ENCODE measurements at regions not wholly inside any gene's neighbourhood (a gene's known extent, or its start where the extent isn't known, plus 50 kb on each side); places are given as distances from the start of the nearest gene placed in this dataset.

DNA sequence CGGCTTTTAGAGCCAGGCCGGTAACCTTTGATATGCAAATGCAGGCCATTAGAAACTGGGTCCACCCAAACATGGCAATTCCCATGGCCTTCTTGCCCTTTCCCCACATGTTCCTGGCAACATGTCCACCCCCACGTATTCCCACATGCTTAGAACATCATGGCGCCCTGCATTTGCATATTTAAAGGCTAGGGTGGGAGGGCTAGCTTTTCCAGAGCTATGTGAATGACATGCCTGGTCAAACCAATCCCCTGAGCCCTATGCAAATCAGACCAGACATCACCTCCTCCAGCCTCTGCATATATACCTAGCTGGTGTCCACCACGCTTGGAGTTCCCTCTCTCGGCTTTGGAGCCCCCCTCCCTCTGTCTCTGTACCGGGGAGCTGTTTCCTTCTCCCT is 481.9 kb downstream of the CDH2 start:
- TF ChIP-seq, protein P1, sequence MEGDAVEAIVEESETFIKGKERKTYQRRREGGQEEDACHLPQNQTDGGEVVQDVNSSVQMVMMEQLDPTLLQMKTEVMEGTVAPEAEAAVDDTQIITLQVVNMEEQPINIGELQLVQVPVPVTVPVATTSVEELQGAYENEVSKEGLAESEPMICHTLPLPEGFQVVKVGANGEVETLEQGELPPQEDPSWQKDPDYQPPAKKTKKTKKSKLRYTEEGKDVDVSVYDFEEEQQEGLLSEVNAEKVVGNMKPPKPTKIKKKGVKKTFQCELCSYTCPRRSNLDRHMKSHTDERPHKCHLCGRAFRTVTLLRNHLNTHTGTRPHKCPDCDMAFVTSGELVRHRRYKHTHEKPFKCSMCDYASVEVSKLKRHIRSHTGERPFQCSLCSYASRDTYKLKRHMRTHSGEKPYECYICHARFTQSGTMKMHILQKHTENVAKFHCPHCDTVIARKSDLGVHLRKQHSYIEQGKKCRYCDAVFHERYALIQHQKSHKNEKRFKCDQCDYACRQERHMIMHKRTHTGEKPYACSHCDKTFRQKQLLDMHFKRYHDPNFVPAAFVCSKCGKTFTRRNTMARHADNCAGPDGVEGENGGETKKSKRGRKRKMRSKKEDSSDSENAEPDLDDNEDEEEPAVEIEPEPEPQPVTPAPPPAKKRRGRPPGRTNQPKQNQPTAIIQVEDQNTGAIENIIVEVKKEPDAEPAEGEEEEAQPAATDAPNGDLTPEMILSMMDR (IDR thresholded peaks at IDR 0.05; ENCODE audit: low read depth, low read length): no peak
- H3K36me3 ChIP-seq: no peaks in the 10 kb centered on the region
- no peaks in the 10 kb centered on the region for H3K9me3 ChIP-seq (ENCODE audit: severe bottlenecking)
- DNase-seq: no peak
- H3K27me3 ChIP-seq (ENCODE audit: insufficient read depth, low read depth, severe bottlenecking): no peaks in the 10 kb centered on the region
- H3K27ac ChIP-seq: no peak overlapping the region
- no peak overlapping the region for H3K4me3 ChIP-seq (ENCODE audit: low read depth, low read length)

DNA sequence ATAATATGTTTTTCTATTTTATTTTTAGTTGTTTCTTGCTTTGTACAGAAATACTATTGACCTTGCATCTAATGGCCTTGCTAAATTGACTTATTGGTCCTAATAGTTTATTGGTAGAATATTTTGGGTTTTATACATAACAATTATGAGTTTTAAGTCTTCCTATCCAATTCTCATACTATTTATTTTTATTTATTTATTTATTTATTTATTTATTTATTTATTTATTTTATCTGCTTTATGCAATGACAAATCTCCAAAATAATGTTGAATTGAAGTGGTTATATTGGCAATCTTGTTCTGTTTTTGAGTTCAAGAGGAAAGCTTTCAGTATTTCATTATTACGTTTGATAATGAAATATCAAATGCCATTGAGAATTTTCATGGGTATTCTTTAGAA is 488.3 kb downstream of the CDH2 start:
- no peak for DNase-seq
- no peak overlapping the region for H3K4me3 ChIP-seq (ENCODE audit: low read depth, low read length)
- TF ChIP-seq, protein P1 (IDR thresholded peaks at IDR 0.05; ENCODE audit: low read depth, low read length): no peak
- H3K27me3 ChIP-seq (ENCODE audit: insufficient read depth, low read depth, severe bottlenecking): no peaks in the 10 kb centered on the region
- H3K27ac ChIP-seq: no peak overlapping the region
- peaks cover 7% of the 10 kb centered on the region for H3K9me3 ChIP-seq (ENCODE audit: severe bottlenecking)
- H3K36me3 ChIP-seq: no peaks in the 10 kb centered on the region

DNA sequence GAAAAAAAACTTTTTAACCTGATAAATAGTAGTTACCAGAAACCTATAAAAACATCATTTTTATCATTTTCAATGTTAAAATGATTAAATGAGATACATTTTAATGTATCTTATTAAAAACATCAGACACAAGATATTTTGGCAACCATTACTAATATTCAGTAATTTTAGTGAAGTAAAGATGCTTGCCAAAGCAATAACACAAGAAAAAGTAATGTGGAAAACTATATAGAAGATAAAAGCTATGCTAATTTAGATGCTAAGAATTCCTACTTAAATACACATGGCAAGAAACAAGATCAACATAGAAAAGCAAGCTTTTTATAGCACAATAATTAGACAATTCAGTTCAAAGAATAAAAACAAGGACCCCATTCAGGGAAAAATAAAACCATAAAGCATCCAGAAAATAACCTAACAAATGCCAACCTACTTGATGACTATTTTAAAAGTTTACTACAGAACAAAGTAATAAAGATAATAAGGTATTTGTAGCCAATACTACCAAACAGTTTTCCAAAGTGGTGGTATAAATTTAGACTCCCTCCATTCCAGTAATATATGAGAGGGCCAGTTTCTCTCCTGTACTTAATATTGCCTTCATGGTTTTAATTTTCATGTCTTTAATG is 489.5 kb downstream of the CDH2 start:
- TF ChIP-seq, protein P1 (IDR thresholded peaks at IDR 0.05; ENCODE audit: low read depth, low read length): no peak
- Histone ChIP-seq H3K27me3 (ENCODE audit: insufficient read depth, low read depth, severe bottlenecking) (no peaks in the 10 kb centered on the region), H3K36me3 (no peaks in the 10 kb centered on the region), H3K4me3 (ENCODE audit: low read depth, low read length) (no peak overlapping the region), H3K27ac (no peak overlapping the region), H3K9me3 (ENCODE audit: severe bottlenecking) (peaks cover 7% of the 10 kb centered on the region)
- DNase-seq: no peak

DNA sequence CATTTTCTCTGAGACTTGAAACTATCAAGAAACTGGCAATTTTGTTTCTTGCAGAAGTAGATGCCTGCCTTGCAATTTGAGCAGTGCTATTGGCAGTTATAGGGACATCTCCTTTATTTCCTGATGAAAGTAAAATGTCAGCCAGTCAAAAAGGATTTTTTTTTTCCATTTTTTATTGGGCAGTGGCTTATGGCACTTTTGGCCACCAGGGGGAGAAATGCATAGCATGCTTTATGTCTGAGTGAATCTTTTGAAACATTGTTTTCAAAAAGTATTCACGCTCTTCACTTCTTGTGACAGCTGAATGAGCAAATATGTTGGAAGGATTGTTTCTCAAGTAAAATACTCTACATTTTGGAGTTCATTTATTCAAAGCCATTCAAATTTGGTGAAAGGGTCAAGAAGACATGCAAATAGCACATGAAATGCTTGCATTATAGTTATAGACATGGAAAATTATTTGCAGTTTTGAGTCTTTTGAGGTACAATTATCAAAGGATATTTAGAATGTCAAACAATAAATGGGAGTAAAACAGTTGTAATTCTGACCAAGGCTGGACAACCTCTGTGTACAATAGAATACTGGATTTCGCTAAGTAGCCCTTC is 491.0 kb downstream of the CDH2 start:
- DNase-seq: peak; percentile 43
- no peaks in the 10 kb centered on the region for H3K27me3 ChIP-seq (ENCODE audit: insufficient read depth, low read depth, severe bottlenecking)
- H3K4me3 ChIP-seq (ENCODE audit: low read depth, low read length): no peak overlapping the region

DNA sequence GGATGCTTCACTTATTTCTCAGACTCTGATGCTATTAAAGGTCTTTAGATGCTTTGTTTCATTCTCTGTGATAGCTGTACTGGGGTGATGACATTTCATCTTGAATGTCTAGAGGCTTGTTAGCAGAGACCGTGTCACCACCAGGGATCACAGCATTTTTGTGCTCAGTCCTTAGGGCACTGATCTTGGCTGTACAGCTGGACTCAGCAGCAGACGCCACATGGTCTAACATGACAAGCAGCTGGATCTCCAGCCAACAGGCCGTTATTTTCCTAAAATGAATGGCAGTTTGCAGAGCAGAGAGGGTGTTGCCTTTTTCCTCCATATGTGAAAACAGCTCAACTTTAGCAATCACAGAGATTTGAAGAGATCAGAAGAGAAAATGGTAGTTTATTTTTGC is 491.8 kb downstream of the CDH2 start:
- no peak overlapping the region for H3K4me3 ChIP-seq (ENCODE audit: low read depth, low read length)
- no peaks in the 10 kb centered on the region for H3K27me3 ChIP-seq (ENCODE audit: insufficient read depth, low read depth, severe bottlenecking)
- no peak for DNase-seq
- peaks cover 7% of the 10 kb centered on the region for H3K9me3 ChIP-seq (ENCODE audit: severe bottlenecking)
- no peak overlapping the region for H3K27ac ChIP-seq
- H3K36me3 ChIP-seq: no peaks in the 10 kb centered on the region
- TF ChIP-seq, protein P1 (IDR thresholded peaks at IDR 0.05; ENCODE audit: low read depth, low read length): no peak

More for the DNA sequence above, 491.0 kb downstream of the CDH2 start:
- no peak overlapping the region for H3K27ac ChIP-seq
- TF ChIP-seq, protein P1 (IDR thresholded peaks at IDR 0.05; ENCODE audit: low read depth, low read length): peak; percentile 46
- peaks cover 7% of the 10 kb centered on the region for H3K9me3 ChIP-seq (ENCODE audit: severe bottlenecking)
- H3K36me3 ChIP-seq: no peaks in the 10 kb centered on the region

DNA sequence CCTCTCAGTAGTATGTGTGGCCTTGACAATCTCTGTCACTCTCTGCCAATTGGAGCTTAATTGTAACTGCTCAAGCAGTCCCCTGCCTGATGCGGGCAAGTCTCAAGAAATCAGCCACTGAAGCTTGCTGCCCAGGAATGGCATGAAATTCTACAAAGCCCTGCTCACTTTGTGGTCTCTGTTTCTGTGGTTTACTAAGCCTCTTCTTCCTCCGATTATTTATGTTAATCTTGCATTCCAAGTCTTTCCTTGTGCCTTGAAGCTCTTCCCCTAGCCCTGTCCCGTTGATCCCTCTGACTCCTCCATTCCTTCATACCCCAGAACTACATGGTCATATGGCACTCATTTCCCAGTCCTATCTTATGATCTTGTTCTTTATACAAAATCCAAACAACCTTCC is 489.3 kb upstream of the CHST9 start:
- no peaks in the 10 kb centered on the region for H3K27me3 ChIP-seq (ENCODE audit: insufficient read depth, low read depth, severe bottlenecking)
- H3K36me3 ChIP-seq: no peaks in the 10 kb centered on the region
- no peaks in the 10 kb centered on the region for H3K9me3 ChIP-seq (ENCODE audit: severe bottlenecking)
- no peak overlapping the region for H3K27ac ChIP-seq
- no peak for DNase-seq
- H3K4me3 ChIP-seq (ENCODE audit: low read depth, low read length): no peak overlapping the region
- TF ChIP-seq, protein P1 (IDR thresholded peaks at IDR 0.05; ENCODE audit: low read depth, low read length): no peak

Measured in WERI-Rb-1 (cell line).